Activated CD4-positive, alpha-beta T cell treated with anti-CD3 and anti-CD28 coated beads, Interleukin-2, amount 10 ng/mL, durations not matched to agents 7 days and 5 days (primary cell): ENCODE measurements at regions not wholly inside any gene's neighbourhood (a gene's known extent, or its start where the extent isn't known, plus 50 kb on each side); places are given as distances from the start of the nearest gene placed in this dataset.
"Not testable (repeated sequence)": the region's sequence is repeated elsewhere in the genome, so short reads cannot be mapped to it uniquely, and the experiment has no call there.

Source experiments
- CTCF ChIA-PET: fragments of 350-600 bp; sonication (Branson Sonifier 250); formaldehyde crosslinking; loops from one replicate; lab custom pipeline; 2021; ENCODE audit warnings: antibody characterized with exemption; lab: Charles Lee
- POLR2A ChIA-PET: fragments of 350-600 bp; sonication (Branson Sonifier 250); formaldehyde crosslinking; loops from one replicate; lab custom pipeline; 2021; ENCODE audit warnings: antibody characterized with exemption; lab: Charles Lee
- DNase-seq: peaks from one replicate; pipeline ENCODE4 v3.0.0-alpha.2; 2020
- H3K27ac Mint-ChIP-seq: one replicate; pipeline ENCODE4 v1.8.0; 2021; ENCODE audit warnings: mild to moderate bottlenecking, moderate library complexity, mixed read lengths
- H3K27me3 Mint-ChIP-seq: one replicate; pipeline ENCODE4 v1.8.0; 2021; ENCODE audit warnings: mixed read lengths
- H3K36me3 Mint-ChIP-seq: one replicate; pipeline ENCODE4 v1.8.0; 2021; ENCODE audit warnings: low read depth, mixed read lengths
- H3K4me1 Mint-ChIP-seq: one replicate; pipeline ENCODE4 v1.8.0; 2021; ENCODE audit warnings: mixed read lengths
- H3K4me3 Mint-ChIP-seq: one replicate; pipeline ENCODE4 v1.8.0; 2021; ENCODE audit warnings: mild to moderate bottlenecking, moderate library complexity, mixed read lengths
- H3K9me3 Mint-ChIP-seq: one replicate; pipeline ENCODE4 v1.8.0; 2021; ENCODE audit warnings: mixed read lengths

DNA sequence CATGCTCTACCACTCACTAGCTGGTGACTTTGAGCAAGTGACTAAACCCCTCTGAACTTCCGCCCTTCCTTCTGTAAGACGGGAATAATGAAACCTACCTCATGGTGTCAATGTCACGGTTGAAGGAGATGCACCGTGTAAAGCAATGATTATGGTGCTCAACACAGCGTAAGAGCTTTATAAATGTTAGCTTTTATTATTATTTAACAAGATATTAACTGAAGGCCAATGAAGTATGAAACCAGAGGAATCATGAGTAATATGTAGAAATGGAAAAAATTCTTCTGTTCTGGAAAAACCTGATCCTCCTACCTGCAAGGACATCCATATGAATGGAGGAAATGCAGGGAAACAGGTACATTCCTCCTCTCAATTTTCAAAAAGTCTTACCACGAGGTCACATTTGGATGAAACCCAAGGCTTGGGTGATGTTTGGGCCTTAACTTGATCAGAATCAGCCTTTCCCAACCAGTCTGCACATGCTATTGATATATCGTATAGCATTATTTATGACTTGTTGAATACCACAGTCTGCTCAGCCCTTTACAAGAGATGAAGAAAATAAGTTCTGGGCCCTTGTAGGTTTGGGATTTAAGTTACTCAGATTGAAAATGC is 166.8 kb upstream of the TBX3 start:
- H3K36me3 Mint-ChIP-seq, result no peaks in the 10 kb centered on the region
- H3K27ac Mint-ChIP-seq, result no peak overlapping the region
- ChIA-PET CTCF (no interaction called here), POLR2A (no interaction called here)
- no peaks in the 10 kb centered on the region for H3K27me3 Mint-ChIP-seq
- no peak overlapping the region for H3K4me3 Mint-ChIP-seq
- peaks cover 5% of the 10 kb centered on the region for H3K9me3 Mint-ChIP-seq
- no peak for DNase-seq
- H3K4me1 Mint-ChIP-seq, result no peaks in the 10 kb centered on the region

DNA sequence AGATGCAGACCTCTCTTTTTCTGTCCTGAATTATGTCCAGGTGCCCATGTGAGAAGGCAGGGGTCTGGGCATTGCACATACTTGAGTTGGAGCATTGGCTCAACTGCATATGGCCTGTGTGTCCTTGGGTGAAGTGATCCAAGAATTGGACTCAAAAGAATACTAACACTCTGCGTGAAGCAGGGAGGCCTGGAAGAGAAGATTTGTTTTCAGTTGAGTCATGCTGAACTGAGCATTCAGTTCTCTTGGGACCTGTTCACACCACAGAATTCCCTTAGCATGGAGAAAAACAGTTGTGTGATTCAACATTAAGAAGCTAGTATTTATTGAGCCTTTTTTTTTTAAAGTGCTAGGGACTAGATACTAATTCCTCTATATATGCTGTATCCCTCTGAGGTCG is 164.7 kb upstream of the TBX3 start:
- ChIA-PET POLR2A (no interaction called here), CTCF (interaction anchor here (0.7 kb wide), 1 partner anchor 16 kb away, joined by 7 read pairs; no protein-coding TSS in a partner anchor)
- Mint-ChIP-seq H3K27me3 (no peaks in the 10 kb centered on the region), H3K36me3 (no peaks in the 10 kb centered on the region), H3K27ac (no peak overlapping the region), H3K4me1 (no peaks in the 10 kb centered on the region), H3K4me3 (no peak overlapping the region), H3K9me3 (peaks cover 5% of the 10 kb centered on the region)
- DNase-seq, result no peak

DNA sequence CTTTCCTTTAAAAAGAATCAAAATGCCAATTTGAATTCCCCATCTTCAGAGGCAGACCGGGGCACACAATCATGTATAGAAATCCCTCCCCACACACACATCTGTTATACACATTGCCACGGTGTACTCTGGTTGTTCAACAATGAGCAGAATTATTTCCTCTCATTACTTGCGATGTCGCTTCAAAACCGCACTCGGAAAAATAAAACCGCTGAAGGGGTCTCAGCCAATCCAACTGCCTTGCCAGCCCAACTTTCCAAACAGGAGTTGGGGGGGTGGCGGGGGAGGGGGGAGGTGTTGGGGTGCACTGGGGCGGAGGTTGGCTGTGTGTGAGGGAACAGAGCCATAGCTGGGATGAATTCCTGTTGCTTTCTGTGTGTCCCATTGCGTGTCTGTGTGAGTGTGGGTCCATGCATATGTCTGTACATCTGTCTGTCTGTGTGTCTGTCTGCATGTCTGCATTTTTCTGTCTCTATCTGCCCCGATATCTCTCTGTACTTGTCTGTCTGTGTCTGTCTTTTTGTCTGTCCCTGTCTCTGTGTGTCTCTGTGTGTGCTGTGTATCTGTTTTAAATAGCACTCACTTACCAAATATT is 163.6 kb upstream of the TBX3 start:
- DNase-seq, result no peak
- H3K9me3 Mint-ChIP-seq, result peaks cover 2% of the 10 kb centered on the region
- POLR2A ChIA-PET, result no interaction called here
- no peak overlapping the region for H3K4me3 Mint-ChIP-seq
- CTCF ChIA-PET, result no interaction called here
- H3K27ac Mint-ChIP-seq, result no peak overlapping the region
- H3K27me3 Mint-ChIP-seq, result no peaks in the 10 kb centered on the region
- no peaks in the 10 kb centered on the region for H3K4me1 Mint-ChIP-seq
- H3K36me3 Mint-ChIP-seq, result no peaks in the 10 kb centered on the region

DNA sequence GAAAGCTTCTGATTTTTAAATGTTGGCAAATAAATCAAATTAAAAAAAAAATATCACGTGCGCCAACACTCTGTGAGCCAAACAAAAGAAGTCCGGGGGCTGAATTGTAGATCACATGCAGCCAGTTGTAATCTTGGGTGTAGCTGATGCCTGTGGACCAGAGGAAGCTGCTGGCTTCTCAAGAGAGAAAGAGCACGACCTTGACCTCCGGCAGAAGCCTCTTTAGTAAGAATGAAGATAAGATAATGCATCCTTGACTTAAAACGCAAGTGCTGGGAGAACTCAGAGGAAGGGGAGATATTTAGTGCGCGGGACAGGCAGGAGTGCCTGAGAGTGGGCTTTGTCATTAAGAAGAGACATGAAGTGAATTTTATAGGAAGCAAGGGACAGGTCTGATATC is 162.8 kb upstream of the TBX3 start:
- no peaks in the 10 kb centered on the region for H3K4me1 Mint-ChIP-seq
- ChIA-PET POLR2A (no interaction called here), CTCF (no interaction called here)
- H3K9me3 Mint-ChIP-seq, result peaks cover 2% of the 10 kb centered on the region
- no peak overlapping the region for H3K4me3 Mint-ChIP-seq
- no peak overlapping the region for H3K27ac Mint-ChIP-seq
- no peaks in the 10 kb centered on the region for H3K27me3 Mint-ChIP-seq
- DNase-seq, result no peak
- no peaks in the 10 kb centered on the region for H3K36me3 Mint-ChIP-seq

DNA sequence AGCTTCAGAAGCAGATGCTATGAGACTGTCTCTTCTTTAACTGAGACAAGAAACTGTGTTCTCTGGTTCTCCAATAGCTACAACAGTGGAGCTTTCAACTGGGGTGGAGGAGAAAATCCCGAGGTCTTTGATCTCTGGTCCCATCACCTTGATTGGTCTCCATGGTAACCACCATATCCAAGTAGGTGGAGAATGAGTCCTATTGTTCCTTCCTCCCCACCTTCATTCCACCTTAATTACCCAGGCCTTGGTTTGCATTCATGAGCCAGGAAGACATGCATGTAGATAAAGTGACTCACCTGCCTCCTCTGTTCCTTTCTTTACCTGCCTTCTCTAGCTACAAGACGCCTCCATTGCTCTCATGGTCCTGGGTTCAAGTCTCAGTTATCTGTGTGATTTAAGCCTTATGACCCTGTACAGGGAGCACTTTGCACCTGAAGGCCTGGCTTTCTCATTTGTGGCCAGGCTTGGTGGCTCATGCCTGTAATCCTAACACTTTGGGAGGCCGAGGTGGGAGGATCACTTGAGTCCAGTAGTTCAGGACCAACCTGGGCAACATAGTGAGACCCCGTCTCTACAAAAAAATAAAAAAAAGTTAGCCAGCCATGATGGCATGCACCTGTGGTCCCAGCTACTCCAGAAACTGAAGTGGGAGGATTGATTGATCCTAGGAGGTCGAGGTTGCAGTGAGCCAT is 157.7 kb upstream of the TBX3 start:
- ChIA-PET POLR2A (no interaction called here), CTCF (no interaction called here)
- Mint-ChIP-seq H3K4me1 (no peaks in the 10 kb centered on the region), H3K27ac (no peak overlapping the region), H3K4me3 (no peak overlapping the region), H3K9me3 (peaks cover 3% of the 10 kb centered on the region), H3K36me3 (no peaks in the 10 kb centered on the region), H3K27me3 (no peaks in the 10 kb centered on the region)
- DNase-seq, result no peak

DNA sequence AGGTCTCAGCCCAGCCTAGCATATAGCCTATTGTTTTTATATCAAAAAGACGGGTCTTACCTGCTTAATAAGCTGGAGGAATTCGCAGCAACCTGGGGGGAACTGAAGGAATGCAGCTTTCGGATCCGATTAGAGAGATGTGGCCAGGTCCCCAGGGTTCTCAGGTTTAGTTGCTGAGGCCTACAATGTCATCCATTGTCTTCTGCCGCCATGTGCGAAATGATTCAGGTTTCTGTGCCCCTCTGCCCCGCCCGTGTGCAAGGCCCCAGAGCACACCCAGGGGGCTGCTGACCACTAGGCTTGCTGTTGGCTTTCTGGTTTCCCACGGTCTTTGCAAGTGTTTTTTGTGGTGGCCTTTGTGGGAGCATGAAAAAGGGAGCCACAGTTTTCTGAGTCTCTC is 154.5 kb upstream of the TBX3 start:
- CTCF ChIA-PET, result no interaction called here
- Mint-ChIP-seq H3K9me3 (peaks cover 3% of the 10 kb centered on the region), H3K36me3 (no peaks in the 10 kb centered on the region), H3K27me3 (no peaks in the 10 kb centered on the region), H3K27ac (no peak overlapping the region), H3K4me1 (no peaks in the 10 kb centered on the region), H3K4me3 (no peak overlapping the region)
- no peak for DNase-seq
- POLR2A ChIA-PET, result no interaction called here

DNA sequence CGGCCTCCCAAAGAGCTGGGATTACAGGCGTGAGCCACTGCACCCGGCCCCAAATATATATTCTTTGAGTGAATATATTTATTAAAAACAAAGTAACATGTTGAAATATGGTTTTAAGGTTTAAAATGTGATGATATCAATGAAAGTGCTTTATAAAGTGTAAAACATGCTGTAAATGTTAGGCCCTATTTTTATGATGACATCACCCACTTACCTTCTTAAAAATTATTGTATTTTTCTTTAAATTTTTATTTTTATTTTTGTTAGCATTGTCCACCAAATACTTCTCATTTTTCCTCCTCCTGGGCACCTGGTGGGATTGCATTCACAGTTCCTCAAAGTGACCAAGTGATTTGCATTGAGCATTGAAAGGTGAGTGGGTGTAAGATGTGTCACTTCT is 152.6 kb upstream of the TBX3 start:
- ChIA-PET CTCF (no interaction called here), POLR2A (no interaction called here)
- Mint-ChIP-seq H3K27ac (no peak overlapping the region), H3K27me3 (no peaks in the 10 kb centered on the region), H3K36me3 (no peaks in the 10 kb centered on the region), H3K4me3 (no peak overlapping the region), H3K4me1 (no peaks in the 10 kb centered on the region), H3K9me3 (peaks cover 3% of the 10 kb centered on the region)
- no peak for DNase-seq

DNA sequence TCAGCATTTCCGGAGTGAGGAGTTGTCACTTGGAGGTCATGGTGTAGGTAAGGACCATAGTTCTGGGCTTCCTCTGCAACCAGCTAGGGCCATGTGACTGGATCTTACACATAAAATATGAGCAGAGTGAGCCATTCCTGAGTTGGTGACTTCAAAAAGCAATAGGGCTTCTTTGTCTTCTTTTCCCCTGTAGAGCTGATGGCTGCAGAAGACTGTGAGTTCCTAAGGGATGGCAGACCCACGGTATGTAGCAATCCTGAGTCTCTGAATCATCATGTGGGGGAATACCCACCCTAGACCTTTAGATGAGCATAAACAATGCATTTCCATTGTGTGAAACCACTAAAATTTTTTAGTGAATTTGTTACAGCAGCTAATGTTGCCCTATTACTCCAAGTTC is 151.1 kb upstream of the TBX3 start:
- H3K27me3 Mint-ChIP-seq, result no peaks in the 10 kb centered on the region
- CTCF ChIA-PET, result no interaction called here

DNA sequence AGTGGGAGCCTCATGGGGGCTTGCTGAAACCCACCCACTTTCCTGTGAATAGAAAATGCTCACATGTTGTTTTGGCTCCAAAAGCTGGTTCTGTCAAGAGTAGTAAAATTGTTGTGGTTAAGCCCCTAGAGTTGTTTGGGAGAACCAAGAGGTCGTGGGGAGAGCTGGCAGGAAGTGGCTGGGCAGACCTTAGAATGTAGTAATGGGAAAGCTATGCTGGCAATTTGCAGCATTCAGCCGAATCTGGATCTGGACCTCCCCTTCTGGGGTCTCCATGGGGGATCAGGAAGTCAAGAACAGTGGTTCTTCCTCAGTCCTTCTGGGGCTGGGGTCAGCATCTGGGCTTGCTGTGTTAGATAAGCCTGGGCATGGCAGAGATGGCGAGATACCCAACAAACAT is 150.6 kb upstream of the TBX3 start:
- Mint-ChIP-seq H3K4me1 (no peaks in the 10 kb centered on the region), H3K4me3 (no peak overlapping the region), H3K36me3 (no peaks in the 10 kb centered on the region), H3K27ac (no peak overlapping the region), H3K27me3 (no peaks in the 10 kb centered on the region), H3K9me3 (peaks cover 3% of the 10 kb centered on the region)
- POLR2A ChIA-PET, result no interaction called here
- CTCF ChIA-PET, result no interaction called here
- DNase-seq, result no peak

More for the DNA sequence above, 151.1 kb upstream of the TBX3 start:
- no peaks in the 10 kb centered on the region for H3K4me1 Mint-ChIP-seq
- no peak overlapping the region for H3K27ac Mint-ChIP-seq
- DNase-seq, result no peak
- H3K4me3 Mint-ChIP-seq, result no peak overlapping the region
- H3K9me3 Mint-ChIP-seq, result peaks cover 3% of the 10 kb centered on the region
- no peaks in the 10 kb centered on the region for H3K36me3 Mint-ChIP-seq
- POLR2A ChIA-PET, result no interaction called here

DNA sequence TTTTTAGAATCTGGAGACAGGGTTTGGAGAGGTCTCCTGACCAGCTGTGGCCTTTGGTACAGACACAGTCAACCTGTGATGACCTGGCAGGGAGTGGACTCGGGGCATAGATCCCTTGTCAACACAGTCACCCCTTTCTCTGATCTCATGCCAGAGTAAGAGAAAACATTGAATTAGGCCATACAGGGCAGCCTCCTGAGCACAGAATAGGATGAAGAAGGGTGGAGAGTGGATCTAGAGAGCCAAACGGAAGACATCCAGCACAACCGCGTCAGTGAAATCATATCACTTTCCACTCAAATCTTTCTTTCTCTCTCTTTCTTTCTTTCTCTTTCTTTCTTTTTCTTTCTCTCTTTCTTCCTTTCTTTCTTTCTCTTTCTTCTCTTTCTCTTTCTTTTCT is 145.9 kb upstream of the TBX3 start:
- no peak overlapping the region for H3K4me3 Mint-ChIP-seq
- H3K4me1 Mint-ChIP-seq, result no peaks in the 10 kb centered on the region
- CTCF ChIA-PET, result no interaction called here
- no peak overlapping the region for H3K27ac Mint-ChIP-seq
- H3K36me3 Mint-ChIP-seq, result no peaks in the 10 kb centered on the region
- POLR2A ChIA-PET, result no interaction called here
- H3K9me3 Mint-ChIP-seq, result peaks cover 3% of the 10 kb centered on the region
- no peak for DNase-seq
- no peaks in the 10 kb centered on the region for H3K27me3 Mint-ChIP-seq

DNA sequence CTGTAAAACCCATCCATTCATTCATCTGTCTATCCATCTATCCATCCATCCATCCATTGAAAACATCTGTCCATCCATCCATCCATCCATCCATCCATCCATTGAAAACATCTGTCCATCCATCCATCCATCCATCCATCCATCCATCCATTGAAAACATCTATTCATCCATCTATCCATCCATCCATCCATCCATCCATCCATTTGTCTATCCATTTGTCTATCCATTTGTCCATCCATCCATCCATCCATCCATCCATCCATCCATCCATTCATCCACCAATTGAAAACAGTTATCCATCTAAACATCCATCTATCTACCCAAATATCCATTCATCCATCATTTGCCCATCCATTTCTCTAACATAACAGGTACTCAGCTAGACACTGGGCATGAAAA is 145.3 kb upstream of the TBX3 start:
- H3K36me3 Mint-ChIP-seq, POLR2A ChIA-PET, DNase-seq, H3K27ac Mint-ChIP-seq, H3K27me3 Mint-ChIP-seq, H3K4me3 Mint-ChIP-seq, CTCF ChIA-PET, H3K9me3 Mint-ChIP-seq, H3K4me1 Mint-ChIP-seq: not testable (repeated sequence)

DNA sequence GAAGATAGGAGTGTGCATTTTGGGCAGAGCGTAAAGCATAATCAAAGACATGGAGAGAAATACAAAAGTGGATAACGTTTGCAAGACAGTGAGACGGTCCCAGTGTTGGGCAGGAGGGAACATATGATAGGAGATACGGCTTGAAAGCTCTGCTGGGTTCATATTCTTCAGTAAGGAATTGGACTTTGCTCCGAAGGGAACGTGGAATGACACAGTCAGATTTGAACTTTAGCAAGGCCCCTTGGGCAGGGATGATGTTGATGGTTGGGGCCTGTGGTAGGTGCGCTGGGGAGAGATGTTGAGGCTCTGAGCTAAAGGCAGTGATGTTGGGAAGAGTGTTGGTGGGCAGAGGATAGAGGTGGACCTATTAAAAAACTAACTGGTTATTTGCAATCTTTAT is 143.5 kb upstream of the TBX3 start:
- ChIA-PET CTCF (no interaction called here), POLR2A (no interaction called here)
- H3K9me3 Mint-ChIP-seq, result peaks cover 3% of the 10 kb centered on the region
- H3K4me3 Mint-ChIP-seq, result no peak overlapping the region
- DNase-seq, result no peak
- no peaks in the 10 kb centered on the region for H3K27me3 Mint-ChIP-seq
- H3K4me1 Mint-ChIP-seq, result no peaks in the 10 kb centered on the region
- H3K36me3 Mint-ChIP-seq, result no peaks in the 10 kb centered on the region
- H3K27ac Mint-ChIP-seq, result no peak overlapping the region

DNA sequence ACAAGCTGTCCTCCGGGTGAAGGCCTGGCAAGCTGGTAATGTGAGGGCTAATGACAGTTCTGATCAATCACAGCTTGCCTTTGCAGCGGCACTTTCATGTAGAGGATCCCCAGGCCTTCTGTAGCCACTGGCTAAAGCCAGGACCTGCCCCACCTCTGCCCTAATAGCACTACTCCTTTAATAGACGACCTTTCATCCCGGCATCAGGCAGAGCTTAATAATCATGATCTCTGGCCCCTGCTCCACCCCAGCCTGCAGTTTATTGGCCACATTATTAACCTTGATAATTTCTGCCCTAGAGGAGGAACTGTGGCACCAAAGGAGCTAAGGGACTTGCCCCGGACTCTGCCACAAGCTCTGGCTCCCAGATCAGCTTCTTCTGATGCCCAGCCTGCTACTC is 142.3 kb upstream of the TBX3 start:
- Mint-ChIP-seq H3K27me3 (no peaks in the 10 kb centered on the region), H3K9me3 (peaks cover 3% of the 10 kb centered on the region), H3K27ac (no peak overlapping the region), H3K4me1 (no peaks in the 10 kb centered on the region), H3K4me3 (no peak overlapping the region), H3K36me3 (no peaks in the 10 kb centered on the region)
- DNase-seq, result no peak
- POLR2A ChIA-PET, result no interaction called here
- CTCF ChIA-PET, result no interaction called here
